NB4 (cell line): ENCODE measurements at regions not wholly inside any gene's neighbourhood (a gene's known extent, or its start where the extent isn't known, plus 50 kb on each side); places are given as distances from the start of the nearest gene placed in this dataset.

Experiments used
- DNase-seq: peaks from one replicate; pipeline ENCODE4 v3.0.0; 2010; ENCODE audit warnings: low read depth
- H3K4me3 ChIP-seq: one replicate; pipeline ENCODE4 v1.5.1; 2011; ENCODE audit warnings: mild to moderate bottlenecking, low read depth, low read length, moderate library complexity
- MYC ChIP-seq: IDR thresholded peaks from 2 replicates; pipeline ENCODE4 v1.6.1; 2011; ENCODE audit warnings: low read depth, low read length
- POLR2A ChIP-seq: IDR thresholded peaks from 2 replicates; pipeline ENCODE4 v1.6.1; 2011; ENCODE audit warnings: mild to moderate bottlenecking; ENCODE audit not compliant: insufficient read length; ENCODE audit errors: extremely low read depth
- TF ChIP-seq, protein P1 (sequence below): IDR thresholded peaks from one replicate; pipeline ENCODE4 v1.5.1; 2012; ENCODE audit warnings: low read depth, low read length
- TF ChIP-seq, protein P2 (sequence below): IDR thresholded peaks from 2 replicates; pipeline ENCODE4 v1.6.1; 2011; ENCODE audit warnings: low read depth, low read length

GRCh38 chr3:168395551-168395950 is 299.8 kb upstream of the GOLIM4 start:
- TF ChIP-seq, protein P1, sequence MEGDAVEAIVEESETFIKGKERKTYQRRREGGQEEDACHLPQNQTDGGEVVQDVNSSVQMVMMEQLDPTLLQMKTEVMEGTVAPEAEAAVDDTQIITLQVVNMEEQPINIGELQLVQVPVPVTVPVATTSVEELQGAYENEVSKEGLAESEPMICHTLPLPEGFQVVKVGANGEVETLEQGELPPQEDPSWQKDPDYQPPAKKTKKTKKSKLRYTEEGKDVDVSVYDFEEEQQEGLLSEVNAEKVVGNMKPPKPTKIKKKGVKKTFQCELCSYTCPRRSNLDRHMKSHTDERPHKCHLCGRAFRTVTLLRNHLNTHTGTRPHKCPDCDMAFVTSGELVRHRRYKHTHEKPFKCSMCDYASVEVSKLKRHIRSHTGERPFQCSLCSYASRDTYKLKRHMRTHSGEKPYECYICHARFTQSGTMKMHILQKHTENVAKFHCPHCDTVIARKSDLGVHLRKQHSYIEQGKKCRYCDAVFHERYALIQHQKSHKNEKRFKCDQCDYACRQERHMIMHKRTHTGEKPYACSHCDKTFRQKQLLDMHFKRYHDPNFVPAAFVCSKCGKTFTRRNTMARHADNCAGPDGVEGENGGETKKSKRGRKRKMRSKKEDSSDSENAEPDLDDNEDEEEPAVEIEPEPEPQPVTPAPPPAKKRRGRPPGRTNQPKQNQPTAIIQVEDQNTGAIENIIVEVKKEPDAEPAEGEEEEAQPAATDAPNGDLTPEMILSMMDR: no peak
- TF ChIP-seq POLR2A (no peak), MYC (no peak)
- TF ChIP-seq, protein P2, sequence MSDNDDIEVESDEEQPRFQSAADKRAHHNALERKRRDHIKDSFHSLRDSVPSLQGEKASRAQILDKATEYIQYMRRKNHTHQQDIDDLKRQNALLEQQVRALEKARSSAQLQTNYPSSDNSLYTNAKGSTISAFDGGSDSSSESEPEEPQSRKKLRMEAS: no peak
- no peak overlapping the region for H3K4me3 ChIP-seq
- no peak for DNase-seq

DNA sequence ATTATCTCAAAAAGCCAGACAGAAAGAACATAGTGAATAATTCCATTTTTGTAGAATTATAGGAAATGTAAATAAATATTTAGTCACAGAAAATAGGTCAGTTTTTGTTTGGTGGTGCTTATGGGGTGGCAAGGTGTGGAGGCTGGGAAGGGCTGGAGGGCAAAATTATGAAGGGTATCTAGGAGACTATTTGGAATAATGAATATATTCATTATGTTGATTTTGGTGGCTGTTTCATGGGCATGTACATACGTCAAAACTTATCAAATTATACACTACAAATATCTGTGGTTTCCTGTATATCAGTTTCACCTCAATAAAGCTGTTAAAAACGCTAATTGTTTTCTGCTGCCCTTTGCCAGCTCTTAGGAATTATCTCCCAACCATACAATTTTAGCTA is 298.7 kb upstream of the GOLIM4 start:
- DNase-seq: no peak
- TF ChIP-seq, protein P2: no peak
- no peak overlapping the region for H3K4me3 ChIP-seq

GRCh38 chr3:168386301-168386700 is 290.6 kb upstream of the GOLIM4 start:
- no peak for DNase-seq
- TF ChIP-seq, protein P2: no peak
- TF ChIP-seq MYC (no peak), POLR2A (no peak)
- TF ChIP-seq, protein P1: no peak
- H3K4me3 ChIP-seq: no peak overlapping the region

GRCh38 chr3:168384990-168385389 is 289.3 kb upstream of the GOLIM4 start:
- DNase-seq: no peak
- TF ChIP-seq, protein P2: no peak
- TF ChIP-seq MYC: no peak
- TF ChIP-seq POLR2A: no peak
- no peak overlapping the region for H3K4me3 ChIP-seq

- H3K4me3 ChIP-seq: no peak overlapping the region
- no peak for DNase-seq
- TF ChIP-seq, protein P2: no peak
- TF ChIP-seq POLR2A (no peak), MYC (no peak)
- TF ChIP-seq, protein P1: no peak
These were observed 287.8 kb upstream of the GOLIM4 start for GRCh38 chr3:168383573-168383972.

GRCh38 chr3:168371846-168372245 is 276.1 kb upstream of the GOLIM4 start:
- TF ChIP-seq MYC (no peak), POLR2A (no peak)
- TF ChIP-seq, protein P1: no peak
- TF ChIP-seq, protein P2: no peak
- H3K4me3 ChIP-seq: no peak overlapping the region
- no peak for DNase-seq

- TF ChIP-seq POLR2A (no peak), MYC (no peak)
- TF ChIP-seq, protein P2: no peak
- TF ChIP-seq, protein P1: no peak
These were observed 269.2 kb upstream of the GOLIM4 start for GRCh38 chr3:168364967-168365366.

More at GRCh38 chr3:168364967-168365366, 269.2 kb upstream of the GOLIM4 start:
- DNase-seq: no peak
- H3K4me3 ChIP-seq: no peak overlapping the region
